HG03045 (cell line): ENCODE measurements at regions not wholly inside any gene's neighbourhood (a gene's known extent, or its start where the extent isn't known, plus 50 kb on each side); places are given as distances from the start of the nearest gene placed in this dataset.

Experiments used
- ATAC-seq: cut with Tn5 transposase; IDR thresholded peaks from one replicate; pipeline ENCODE4 v1.9.1; 2021; ENCODE audit warnings: mild to moderate bottlenecking, moderate library complexity; ENCODE audit not compliant: unreplicated experiment

DNA sequence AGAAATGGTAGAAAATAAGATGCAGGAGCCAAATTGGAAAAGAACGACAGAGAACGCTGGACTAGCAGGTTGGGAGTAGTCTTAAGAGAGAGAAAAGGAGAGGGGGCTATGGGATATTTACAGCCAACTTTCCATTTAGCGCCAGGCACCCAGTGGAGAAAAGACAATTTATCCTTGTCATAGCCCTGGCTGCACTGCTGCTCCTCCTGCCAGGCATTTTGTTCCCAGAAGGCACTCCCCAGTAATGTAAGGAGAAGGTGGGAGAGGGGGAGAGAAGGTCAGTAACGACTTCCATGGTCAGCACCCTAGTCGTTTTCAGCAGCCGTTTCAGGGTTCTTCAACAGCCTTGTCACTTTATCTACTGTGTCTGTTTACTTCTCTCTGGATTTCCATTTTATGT lies 159.0 kb downstream of the TRMT11 start:
- no peak for ATAC-seq

DNA sequence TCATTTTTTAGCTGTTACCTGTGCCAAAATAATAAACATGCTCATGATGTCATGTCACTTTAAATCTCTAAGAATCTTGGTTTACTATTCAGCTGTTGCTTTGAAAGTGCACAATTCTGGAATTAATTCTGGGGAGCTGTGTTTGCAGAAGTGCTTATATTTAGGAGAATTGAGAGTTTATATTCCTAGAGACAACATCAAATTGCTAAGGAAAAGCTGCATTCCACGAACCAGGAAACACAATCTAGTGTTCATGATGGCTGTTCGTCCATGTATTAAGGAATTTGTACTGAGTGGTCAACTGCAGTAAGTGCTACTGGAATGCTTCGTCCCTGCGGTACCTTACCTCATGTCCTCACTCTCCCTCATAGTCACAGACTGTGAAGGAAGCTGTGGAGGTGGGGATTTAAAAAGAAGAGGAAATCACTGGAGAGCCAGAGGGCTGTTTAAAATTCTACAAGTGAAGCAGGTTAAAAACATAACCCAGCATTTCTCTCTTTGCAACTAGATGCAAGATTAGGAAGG lies 161.0 kb downstream of the TRMT11 start:
- ATAC-seq: no peak

GRCh38 chr6:126148853-126149252 lies 162.5 kb downstream of the TRMT11 start:
- ATAC-seq: no peak

- no peak for ATAC-seq
Measured at GRCh38 chr6:126152372-126152745, 166.0 kb downstream of the TRMT11 start.

- ATAC-seq: no peak
Measured at GRCh38 chr6:126153661-126154060, 167.3 kb downstream of the TRMT11 start.

DNA sequence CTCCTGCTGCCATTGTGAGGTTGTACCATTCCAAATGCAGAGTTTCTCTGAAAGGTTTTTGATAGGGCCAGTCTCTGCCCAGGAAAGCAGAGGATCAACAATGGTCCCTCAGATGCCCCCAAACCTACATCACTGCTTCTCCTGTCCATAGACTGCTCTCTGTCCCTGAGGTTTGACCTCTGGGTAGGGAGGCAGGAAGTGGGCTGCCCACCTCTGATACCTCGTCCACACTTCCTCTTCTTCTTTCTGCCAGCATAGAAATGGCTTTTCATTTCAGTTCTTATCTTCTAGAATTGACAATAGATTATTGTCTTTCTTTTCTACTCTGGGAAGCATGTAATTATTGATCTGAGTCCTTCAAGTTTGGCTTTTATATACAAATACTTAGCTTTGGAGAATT lies 170.6 kb downstream of the TRMT11 start:
- no peak for ATAC-seq

GRCh38 chr6:126167726-126168125 lies 172.2 kb upstream of the CENPW start:
- no peak for ATAC-seq

DNA sequence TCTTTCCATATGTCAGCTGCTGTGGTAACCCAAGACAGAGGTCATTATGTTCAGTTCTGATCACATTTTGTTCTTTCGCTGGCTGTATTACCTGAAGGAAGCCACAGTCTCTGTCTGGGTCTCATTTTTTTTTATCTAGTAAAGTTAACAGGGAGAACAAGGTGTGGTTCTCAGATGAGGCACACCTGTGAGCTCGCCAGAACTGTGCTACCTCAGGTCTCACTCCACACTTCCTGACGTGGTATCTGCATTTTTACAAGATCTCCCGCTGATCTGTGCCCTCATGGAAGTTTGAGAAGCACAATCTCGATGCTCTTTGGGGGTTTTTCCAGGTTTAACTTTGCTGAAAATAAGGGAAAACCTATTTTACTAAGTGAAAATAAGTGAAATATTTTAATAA lies 169.5 kb upstream of the CENPW start:
- ATAC-seq: no peak

DNA sequence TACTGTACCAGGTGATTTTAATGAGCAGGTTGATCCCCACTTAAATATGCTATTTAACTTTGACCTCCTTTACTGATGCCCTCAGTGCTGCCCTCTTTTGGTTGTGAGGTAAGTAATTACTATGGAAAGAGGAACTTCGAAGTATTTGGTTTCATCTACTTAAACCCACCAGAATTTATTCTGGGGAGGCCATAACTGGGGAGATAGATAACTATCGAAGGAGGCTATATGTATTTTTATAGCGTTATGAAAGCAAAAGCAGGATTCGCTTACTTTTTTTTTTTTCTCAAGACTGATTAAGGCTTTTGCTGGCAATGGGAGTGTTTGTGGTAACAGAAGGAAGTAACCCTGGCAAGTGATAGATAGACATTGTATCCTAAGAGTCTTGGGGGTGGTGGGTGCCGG lies 168.9 kb upstream of the CENPW start:
- peak; percentile 77 for ATAC-seq

- no peak for ATAC-seq
Measured at GRCh38 chr6:126172131-126172530, 167.8 kb upstream of the CENPW start.

DNA sequence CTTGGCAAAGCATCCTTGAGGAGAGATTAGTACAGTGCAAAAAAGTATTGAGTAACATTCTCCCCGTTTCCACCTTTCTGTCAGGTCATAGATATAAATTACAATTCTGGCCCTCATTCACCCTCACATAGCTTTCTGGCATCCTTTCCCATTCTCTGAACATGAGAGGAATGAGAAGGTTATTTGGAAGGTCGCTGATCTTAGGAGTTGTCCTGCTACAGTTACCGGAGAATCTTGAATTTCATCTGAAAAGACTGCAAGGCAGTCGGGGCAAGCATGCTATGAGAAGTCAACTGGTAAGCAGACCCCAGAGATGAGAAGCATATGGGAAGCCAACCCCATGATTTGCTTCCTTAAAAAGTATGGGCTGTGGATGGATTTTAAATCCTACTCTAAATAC lies 166.7 kb upstream of the CENPW start:
- no peak for ATAC-seq

GRCh38 chr6:126174697-126175096 lies 165.2 kb upstream of the CENPW start:
- ATAC-seq: no peak

- no peak for ATAC-seq
Measured at GRCh38 chr6:126175251-126175650, 164.7 kb upstream of the CENPW start.

- ATAC-seq: no peak
Measured at GRCh38 chr6:126176282-126176681, 163.6 kb upstream of the CENPW start.

DNA sequence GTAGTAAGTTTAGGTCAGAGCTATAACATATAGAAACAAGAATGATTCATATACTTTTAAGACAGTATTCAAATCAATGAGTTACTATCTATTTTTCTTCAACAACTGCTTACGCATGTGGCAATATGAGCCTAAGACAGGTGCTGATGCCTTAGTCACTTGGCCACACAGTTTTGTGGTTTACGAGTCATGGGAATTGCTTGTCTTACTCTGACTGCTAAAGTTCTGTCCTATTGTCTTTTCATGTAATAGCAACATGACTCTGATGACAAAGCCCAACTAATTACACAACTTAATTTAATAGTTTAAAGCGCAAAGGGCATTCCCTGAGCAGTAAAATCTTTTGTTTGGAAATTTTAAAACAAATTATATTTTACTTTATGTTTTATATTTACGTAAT lies 159.3 kb upstream of the CENPW start:
- peak; percentile 62 for ATAC-seq

DNA sequence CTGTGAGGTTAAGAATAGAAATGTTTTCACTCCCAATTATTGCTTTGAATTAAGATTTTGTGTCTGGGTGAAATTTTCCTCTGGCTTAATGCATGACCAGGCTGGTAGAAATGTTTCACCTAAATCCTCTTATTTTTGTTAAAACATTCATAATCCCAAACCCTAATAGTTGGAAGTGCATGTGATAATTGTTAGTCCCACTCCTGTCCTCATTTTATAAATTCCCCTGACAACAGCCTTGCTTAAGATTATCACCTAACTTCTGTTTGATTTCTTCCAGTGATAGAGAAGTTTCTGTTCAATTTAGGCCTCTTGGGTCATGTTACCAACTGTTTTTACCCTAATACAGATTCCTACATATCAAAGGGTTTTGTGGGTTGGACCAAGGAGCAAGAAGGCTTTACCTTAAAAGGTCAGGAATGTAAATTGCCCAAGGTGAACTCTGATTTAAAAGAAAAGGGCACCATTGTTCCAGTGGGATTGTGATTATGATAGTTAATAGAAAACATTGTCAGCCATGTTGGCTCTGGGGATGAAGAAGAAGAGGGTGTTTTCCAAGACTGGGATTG lies 158.7 kb upstream of the CENPW start:
- no peak for ATAC-seq

- ATAC-seq: no peak
Measured at GRCh38 chr6:126181890-126182289, 158.0 kb upstream of the CENPW start.

GRCh38 chr6:126182650-126183311 lies 157.1 kb upstream of the CENPW start:
- ATAC-seq: no peak

GRCh38 chr6:126185774-126186173 lies 154.1 kb upstream of the CENPW start:
- no peak for ATAC-seq

GRCh38 chr6:126188279-126188909 lies 151.5 kb upstream of the CENPW start:
- no peak for ATAC-seq

DNA sequence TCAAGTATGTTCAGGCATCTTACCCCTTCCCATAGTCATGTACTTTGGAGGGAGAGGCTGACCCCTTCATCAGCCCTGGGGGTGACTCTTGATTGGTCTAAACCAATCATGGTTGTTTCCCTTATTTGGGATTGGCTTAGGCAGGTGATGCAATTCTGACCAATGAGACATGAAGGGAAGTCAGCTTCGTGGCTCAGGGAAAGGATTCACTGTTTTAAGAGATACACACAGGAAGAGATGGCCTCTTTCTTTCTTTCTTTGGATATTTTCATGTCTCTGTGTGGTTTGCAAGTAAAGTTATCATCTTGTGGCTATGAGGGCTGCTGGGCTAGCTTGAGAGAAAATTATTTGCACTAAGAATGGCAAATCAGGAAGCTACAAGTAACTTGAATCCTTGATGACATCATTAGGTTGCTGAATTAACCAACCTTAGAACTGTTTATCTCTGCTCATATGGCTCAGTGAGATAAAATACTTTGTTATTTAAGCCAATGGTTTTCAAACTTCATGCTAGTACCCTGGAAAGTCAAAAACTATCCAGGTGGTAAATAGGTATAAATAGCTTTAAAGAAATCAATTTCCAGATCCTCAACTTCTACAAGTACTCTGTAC lies 144.2 kb upstream of the CENPW start:
- ATAC-seq: no peak

DNA sequence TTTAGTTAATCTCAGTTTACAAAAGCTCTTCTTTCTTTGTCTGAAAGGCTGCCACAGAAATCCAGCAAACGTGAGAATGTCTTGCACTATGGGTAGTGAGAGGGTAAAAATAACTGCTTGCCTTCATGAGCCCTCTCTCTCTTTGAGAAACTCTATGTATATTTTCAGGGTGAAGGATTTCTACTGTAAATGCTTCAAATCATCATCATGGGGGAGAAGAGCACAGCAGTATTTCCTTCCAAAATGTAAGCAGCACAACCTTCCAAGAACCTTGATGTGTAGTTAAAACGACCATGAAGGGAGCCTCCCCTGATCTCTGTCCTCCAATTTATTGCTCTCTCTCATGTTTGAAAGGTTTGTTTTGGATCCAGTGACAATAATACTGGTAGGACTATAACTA lies 141.3 kb upstream of the CENPW start:
- no peak for ATAC-seq
